Body of pancreas (tissue), 4 donors: ENCODE measurements at regions not wholly inside any gene's neighbourhood (a gene's known extent, or its start where the extent isn't known, plus 50 kb on each side); places are given as distances from the start of the nearest gene placed in this dataset.

Experiments
- POLR2A ChIP-seq, 3 donors: fragments of 450-650 bp; IDR thresholded peaks; one replicate each; pipeline ENCODE4 v1.6.1; 2016; ENCODE audit warnings: antibody characterized with exemption in 3 of 3, mild to moderate bottlenecking in 2 of 3
- TF ChIP-seq, protein P1 (sequence below), 7 experiments: fragments of 450-650 bp in 4 of 7; fragments of 200-600 bp in 3 of 7; sonication (generic) in 3 of 7; IDR thresholded peaks; one replicate each; pipeline ENCODE4 v1.5.1; 2016 to 2019; ENCODE audit warnings: antibody characterized with exemption in 7 of 7

DNA sequence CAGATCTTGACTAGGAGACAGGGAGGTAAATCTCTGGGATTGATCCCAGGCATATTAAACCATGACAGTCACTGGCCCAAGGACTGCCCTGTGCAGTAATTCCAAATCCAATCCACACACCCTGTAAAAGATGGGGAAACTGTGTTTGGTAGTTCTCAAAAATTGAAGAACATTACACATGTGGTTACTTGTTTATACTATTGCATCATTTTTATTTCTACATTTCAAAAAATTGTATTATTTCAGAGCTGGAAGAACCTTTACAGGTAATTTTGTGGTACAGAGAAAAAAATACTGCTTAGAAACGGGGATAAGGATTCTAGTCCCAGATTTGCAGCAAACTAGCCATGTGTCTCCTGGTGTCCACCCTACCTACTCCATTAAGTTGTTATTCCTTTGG is 400.5 kb downstream of the LRIG3 start:
- TF ChIP-seq, protein P1, sequence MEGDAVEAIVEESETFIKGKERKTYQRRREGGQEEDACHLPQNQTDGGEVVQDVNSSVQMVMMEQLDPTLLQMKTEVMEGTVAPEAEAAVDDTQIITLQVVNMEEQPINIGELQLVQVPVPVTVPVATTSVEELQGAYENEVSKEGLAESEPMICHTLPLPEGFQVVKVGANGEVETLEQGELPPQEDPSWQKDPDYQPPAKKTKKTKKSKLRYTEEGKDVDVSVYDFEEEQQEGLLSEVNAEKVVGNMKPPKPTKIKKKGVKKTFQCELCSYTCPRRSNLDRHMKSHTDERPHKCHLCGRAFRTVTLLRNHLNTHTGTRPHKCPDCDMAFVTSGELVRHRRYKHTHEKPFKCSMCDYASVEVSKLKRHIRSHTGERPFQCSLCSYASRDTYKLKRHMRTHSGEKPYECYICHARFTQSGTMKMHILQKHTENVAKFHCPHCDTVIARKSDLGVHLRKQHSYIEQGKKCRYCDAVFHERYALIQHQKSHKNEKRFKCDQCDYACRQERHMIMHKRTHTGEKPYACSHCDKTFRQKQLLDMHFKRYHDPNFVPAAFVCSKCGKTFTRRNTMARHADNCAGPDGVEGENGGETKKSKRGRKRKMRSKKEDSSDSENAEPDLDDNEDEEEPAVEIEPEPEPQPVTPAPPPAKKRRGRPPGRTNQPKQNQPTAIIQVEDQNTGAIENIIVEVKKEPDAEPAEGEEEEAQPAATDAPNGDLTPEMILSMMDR (IDR thresholded peaks at IDR 0.05) = no peak
- TF ChIP-seq POLR2A (IDR thresholded peaks at IDR 0.05) = no peak
